Activated CD4-positive, alpha-beta T cell treated with anti-CD3 and anti-CD28 coated beads for 48 hours (primary cell): ENCODE measurements at regions not wholly inside any gene's neighbourhood (a gene's known extent, or its start where the extent isn't known, plus 50 kb on each side); places are given as distances from the start of the nearest gene placed in this dataset.
"Not testable (repeated sequence)": the region's sequence is repeated elsewhere in the genome, so short reads cannot be mapped to it uniquely, and the experiment has no call there.

Experiments used
- DNase-seq: peaks from one replicate; pipeline ENCODE4 v3.0.0-alpha.2; 2020

- DNase-seq = no peak
These were observed 299.8 kb upstream of the PRKD1 start for GRCh38 chr14:30227436-30227835.

GRCh38 chr14:30227876-30228275 lies 300.2 kb upstream of the PRKD1 start:
- no peak for DNase-seq

- no peak for DNase-seq
These were observed 303.1 kb upstream of the PRKD1 start for GRCh38 chr14:30230719-30231118.

- DNase-seq = no peak
These were observed 307.3 kb upstream of the PRKD1 start for GRCh38 chr14:30234966-30235365.

- no peak for DNase-seq
These were observed 307.8 kb upstream of the PRKD1 start for GRCh38 chr14:30235485-30235884.

- no peak for DNase-seq
These were observed 311.3 kb upstream of the PRKD1 start for GRCh38 chr14:30238936-30239335.

GRCh38 chr14:30240018-30240417 lies 312.4 kb upstream of the PRKD1 start:
- DNase-seq = no peak

- no peak for DNase-seq
These were observed 313.0 kb upstream of the PRKD1 start for GRCh38 chr14:30240685-30241084.

- no peak for DNase-seq
These were observed 315.1 kb upstream of the PRKD1 start for GRCh38 chr14:30242744-30243143.

- DNase-seq = no peak
These were observed 315.6 kb upstream of the PRKD1 start for GRCh38 chr14:30243207-30243606.

GRCh38 chr14:30243805-30244204 lies 315.2 kb upstream of the G2E3 start:
- DNase-seq = no peak

- DNase-seq = not testable (repeated sequence)
These were observed 314.6 kb upstream of the G2E3 start for GRCh38 chr14:30244348-30244747.

- DNase-seq = no peak
These were observed 307.9 kb upstream of the G2E3 start for GRCh38 chr14:30251017-30251416.

GRCh38 chr14:30251557-30252100 lies 307.3 kb upstream of the G2E3 start:
- no peak for DNase-seq

- DNase-seq = no peak
These were observed 306.8 kb upstream of the G2E3 start for GRCh38 chr14:30252151-30252550.

- DNase-seq = no peak
These were observed 305.9 kb upstream of the G2E3 start for GRCh38 chr14:30252783-30253674.

- no peak for DNase-seq
These were observed 302.3 kb upstream of the G2E3 start for GRCh38 chr14:30256627-30257026.

- no peak for DNase-seq
These were observed 300.9 kb upstream of the G2E3 start for GRCh38 chr14:30257946-30258661.

GRCh38 chr14:30260833-30261607 lies 297.9 kb upstream of the G2E3 start:
- no peak for DNase-seq

- no peak for DNase-seq
These were observed 294.8 kb upstream of the G2E3 start for GRCh38 chr14:30264161-30264560.

- no peak for DNase-seq
These were observed 292.7 kb upstream of the G2E3 start for GRCh38 chr14:30266290-30266689.

GRCh38 chr14:30267141-30267540 lies 291.8 kb upstream of the G2E3 start:
- DNase-seq = no peak
